ENCODE measurements at regions not wholly inside any gene's neighbourhood (a gene's known extent, or its start where the extent isn't known, plus 50 kb on each side); places are given as distances from the start of the nearest gene placed in this dataset.

- no peak for ATAC-seq (ENCODE audit: low FRiP score)
- Histone ChIP-seq H3K27me3 (ENCODE audit: control insufficient read depth in 1 of 2, insufficient read depth in 2 of 2, low read length in 1 of 2) (no peaks in the 10 kb centered on the region), H3K36me3 (ENCODE audit: control insufficient read depth in 1 of 2, insufficient read depth in 2 of 2, low read length in 1 of 2) (no peaks in the 10 kb centered on the region), H3K9me3 (ENCODE audit: control insufficient read depth, low read length) (no peaks in the 10 kb centered on the region), H3K4me1 (ENCODE audit: control insufficient read depth in 1 of 2, insufficient read depth in 2 of 2, low read length in 2 of 2) (no peaks in the 10 kb centered on the region), H3K4me3 (ENCODE audit: low read length in 2 of 2) (no peak overlapping the region), H3K27ac (ENCODE audit: low read depth in 1 of 2, low read length in 2 of 2) (no peak overlapping the region)
- 92 to 94% methylated on average over 2 of the region's 2 CpGs for WGBS, 2 donors
- no peak for DNase-seq
- intact Hi-C loops (cut with DNase I): no loop called here
Measured at GRCh38 chr18:11293794-11294193, 144.4 kb upstream of the PIEZO2 start.

- no peak for DNase-seq
- Histone ChIP-seq H3K27ac (ENCODE audit: low read depth in 1 of 2, low read length in 2 of 2) (no peak overlapping the region), H3K4me3 (ENCODE audit: low read length in 2 of 2) (no peak overlapping the region), H3K9me3 (ENCODE audit: control insufficient read depth, low read length) (no peaks in the 10 kb centered on the region), H3K36me3 (ENCODE audit: control insufficient read depth in 1 of 2, insufficient read depth in 2 of 2, low read length in 1 of 2) (no peaks in the 10 kb centered on the region), H3K27me3 (ENCODE audit: control insufficient read depth in 1 of 2, insufficient read depth in 2 of 2, low read length in 1 of 2) (no peaks in the 10 kb centered on the region), H3K4me1 (ENCODE audit: control insufficient read depth in 1 of 2, insufficient read depth in 2 of 2, low read length in 2 of 2) (no peaks in the 10 kb centered on the region)
- ATAC-seq (ENCODE audit: low FRiP score): no peak
- intact Hi-C loops (cut with DNase I): no loop called here
- WGBS, 2 donors: 50 to 59% methylated on average over 3 of the region's 3 CpGs
Measured at GRCh38 chr18:11290786-11291185, 141.4 kb upstream of the PIEZO2 start.

GRCh38 chr18:11289248-11289647, 139.9 kb upstream of the PIEZO2 start:
- Histone ChIP-seq H3K27me3 (ENCODE audit: control insufficient read depth in 1 of 2, insufficient read depth in 2 of 2, low read length in 1 of 2) (no peaks in the 10 kb centered on the region), H3K27ac (ENCODE audit: low read depth in 1 of 2, low read length in 2 of 2) (no peak overlapping the region), H3K4me3 (ENCODE audit: low read length in 2 of 2) (no peak overlapping the region), H3K9me3 (ENCODE audit: control insufficient read depth, low read length) (no peaks in the 10 kb centered on the region), H3K4me1 (ENCODE audit: control insufficient read depth in 1 of 2, insufficient read depth in 2 of 2, low read length in 2 of 2) (no peaks in the 10 kb centered on the region), H3K36me3 (ENCODE audit: control insufficient read depth in 1 of 2, insufficient read depth in 2 of 2, low read length in 1 of 2) (no peaks in the 10 kb centered on the region)
- intact Hi-C loops (cut with DNase I): no loop called here
- 95 to 99% methylated on average over 1 of the region's 1 CpG for WGBS, 2 donors
- ATAC-seq (ENCODE audit: low FRiP score) (no peak), DNase-seq (no peak)

- WGBS, 2 donors: 95 to 96% methylated on average over 1 of the region's 1 CpG
- ATAC-seq (ENCODE audit: low FRiP score) (no peak), DNase-seq (no peak)
- Histone ChIP-seq H3K4me1 (ENCODE audit: control insufficient read depth in 1 of 2, insufficient read depth in 2 of 2, low read length in 2 of 2) (peaks cover 0 to 2% of the 10 kb centered on the region in 2 donors), H3K27ac (ENCODE audit: low read depth in 1 of 2, low read length in 2 of 2) (no peak overlapping the region), H3K27me3 (ENCODE audit: control insufficient read depth in 1 of 2, insufficient read depth in 2 of 2, low read length in 1 of 2) (no peaks in the 10 kb centered on the region), H3K4me3 (ENCODE audit: low read length in 2 of 2) (no peak overlapping the region), H3K36me3 (ENCODE audit: control insufficient read depth in 1 of 2, insufficient read depth in 2 of 2, low read length in 1 of 2) (no peaks in the 10 kb centered on the region), H3K9me3 (ENCODE audit: control insufficient read depth, low read length) (no peaks in the 10 kb centered on the region)
- intact Hi-C loops (cut with DNase I): no loop called here
Measured at GRCh38 chr18:11288401-11288800, 139.0 kb upstream of the PIEZO2 start.

- Histone ChIP-seq H3K27me3 (ENCODE audit: control insufficient read depth in 1 of 2, insufficient read depth in 2 of 2, low read length in 1 of 2) (no peaks in the 10 kb centered on the region), H3K27ac (ENCODE audit: low read depth in 1 of 2, low read length in 2 of 2) (no peak overlapping the region), H3K9me3 (ENCODE audit: control insufficient read depth, low read length) (no peaks in the 10 kb centered on the region), H3K4me3 (ENCODE audit: low read length in 2 of 2) (no peak overlapping the region), H3K4me1 (ENCODE audit: control insufficient read depth in 1 of 2, insufficient read depth in 2 of 2, low read length in 2 of 2) (peaks cover 0 to 4% of the 10 kb centered on the region in 2 donors), H3K36me3 (ENCODE audit: control insufficient read depth in 1 of 2, insufficient read depth in 2 of 2, low read length in 1 of 2) (no peaks in the 10 kb centered on the region)
- DNase-seq: no peak
- WGBS, 2 donors: 98 to 99% methylated on average over 3 of the region's 3 CpGs
- no peak for ATAC-seq (ENCODE audit: low FRiP score)
- intact Hi-C loops (cut with DNase I): no loop called here
Measured at GRCh38 chr18:11286431-11286830, 137.1 kb upstream of the PIEZO2 start.

- Histone ChIP-seq H3K4me1 (ENCODE audit: control insufficient read depth in 1 of 2, insufficient read depth in 2 of 2, low read length in 2 of 2) (peaks cover 0 to 4% of the 10 kb centered on the region in 2 donors), H3K4me3 (ENCODE audit: low read length in 2 of 2) (no peak overlapping the region), H3K36me3 (ENCODE audit: control insufficient read depth in 1 of 2, insufficient read depth in 2 of 2, low read length in 1 of 2) (no peaks in the 10 kb centered on the region), H3K9me3 (ENCODE audit: control insufficient read depth, low read length) (no peaks in the 10 kb centered on the region), H3K27ac (ENCODE audit: low read depth in 1 of 2, low read length in 2 of 2) (no peak overlapping the region), H3K27me3 (ENCODE audit: control insufficient read depth in 1 of 2, insufficient read depth in 2 of 2, low read length in 1 of 2) (no peaks in the 10 kb centered on the region)
- ATAC-seq (ENCODE audit: low FRiP score): no peak
- intact Hi-C loops (cut with DNase I): no loop called here
- no peak for DNase-seq
- WGBS, 2 donors: 3 to 8% methylated on average over 4 of the region's 4 CpGs
Measured at GRCh38 chr18:11284811-11285210, 135.4 kb upstream of the PIEZO2 start.

- Histone ChIP-seq H3K4me1 (ENCODE audit: control insufficient read depth in 1 of 2, insufficient read depth in 2 of 2, low read length in 2 of 2) (peaks cover 0 to 4% of the 10 kb centered on the region in 2 donors), H3K4me3 (ENCODE audit: low read length in 2 of 2) (no peak overlapping the region), H3K9me3 (ENCODE audit: control insufficient read depth, low read length) (no peaks in the 10 kb centered on the region), H3K27ac (ENCODE audit: low read depth in 1 of 2, low read length in 2 of 2) (no peak overlapping the region), H3K36me3 (ENCODE audit: control insufficient read depth in 1 of 2, insufficient read depth in 2 of 2, low read length in 1 of 2) (no peaks in the 10 kb centered on the region), H3K27me3 (ENCODE audit: control insufficient read depth in 1 of 2, insufficient read depth in 2 of 2, low read length in 1 of 2) (no peaks in the 10 kb centered on the region)
- intact Hi-C loops (cut with DNase I): no loop called here
- no peak for DNase-seq
- WGBS, 2 donors: 41 to 49% methylated on average over 3 of the region's 3 CpGs
- ATAC-seq (ENCODE audit: low FRiP score): no peak
Measured at GRCh38 chr18:11284349-11284748, 135.0 kb upstream of the PIEZO2 start.

- Histone ChIP-seq H3K36me3 (ENCODE audit: control insufficient read depth in 1 of 2, insufficient read depth in 2 of 2, low read length in 1 of 2) (no peaks in the 10 kb centered on the region), H3K4me1 (ENCODE audit: control insufficient read depth in 1 of 2, insufficient read depth in 2 of 2, low read length in 2 of 2) (peaks cover 0 to 4% of the 10 kb centered on the region in 2 donors), H3K27ac (ENCODE audit: low read depth in 1 of 2, low read length in 2 of 2) (no peak overlapping the region), H3K27me3 (ENCODE audit: control insufficient read depth in 1 of 2, insufficient read depth in 2 of 2, low read length in 1 of 2) (no peaks in the 10 kb centered on the region), H3K9me3 (ENCODE audit: control insufficient read depth, low read length) (no peaks in the 10 kb centered on the region), H3K4me3 (ENCODE audit: low read length in 2 of 2) (no peak overlapping the region)
- DNase-seq (no peak), ATAC-seq (ENCODE audit: low FRiP score) (peak; percentile 40)
- WGBS, 2 donors: 5 to 12% methylated on average over 11 of the region's 11 CpGs
- intact Hi-C loops (cut with DNase I): no loop called here
Measured at GRCh38 chr18:11283479-11284161, 134.3 kb upstream of the PIEZO2 start.

- intact Hi-C loops (cut with DNase I): no loop called here
- WGBS, 2 donors: 94 to 97% methylated on average over 3 of the region's 3 CpGs
Measured at GRCh38 chr18:11279461-11279860, 130.1 kb upstream of the PIEZO2 start.

More at GRCh38 chr18:11279461-11279860, 130.1 kb upstream of the PIEZO2 start:
- Histone ChIP-seq H3K9me3 (ENCODE audit: control insufficient read depth, low read length) (no peaks in the 10 kb centered on the region), H3K4me1 (ENCODE audit: control insufficient read depth in 1 of 2, insufficient read depth in 2 of 2, low read length in 2 of 2) (peaks cover 0 to 4% of the 10 kb centered on the region in 2 donors), H3K27ac (ENCODE audit: low read depth in 1 of 2, low read length in 2 of 2) (no peak overlapping the region), H3K4me3 (ENCODE audit: low read length in 2 of 2) (no peak overlapping the region), H3K36me3 (ENCODE audit: control insufficient read depth in 1 of 2, insufficient read depth in 2 of 2, low read length in 1 of 2) (no peaks in the 10 kb centered on the region), H3K27me3 (ENCODE audit: control insufficient read depth in 1 of 2, insufficient read depth in 2 of 2, low read length in 1 of 2) (no peaks in the 10 kb centered on the region)
- no peak for ATAC-seq (ENCODE audit: low FRiP score)
- DNase-seq: no peak
